Posterior vena cava (tissue), 2 donors: ENCODE measurements at regions not wholly inside any gene's neighbourhood (a gene's known extent, or its start where the extent isn't known, plus 50 kb on each side); places are given as distances from the start of the nearest gene placed in this dataset.

Experiments
- DNase-seq: peaks from one replicate; pipeline ENCODE4 v3.0.0-alpha.2; 2020; ENCODE audit warnings: low spot score
- intact Hi-C, 2 donors: fragments of 100-400 bp; cut with DNase I; formaldehyde crosslinking; loops; one replicate each; pipeline versions ENCODE4 v1.14.1 to v1.14.2; 2022 to 2023
- donor health status: DM: yes; HTN: yes; CAD: no.
- donor health status: DM: yes; HTN: yes; CAD: no.

DNA sequence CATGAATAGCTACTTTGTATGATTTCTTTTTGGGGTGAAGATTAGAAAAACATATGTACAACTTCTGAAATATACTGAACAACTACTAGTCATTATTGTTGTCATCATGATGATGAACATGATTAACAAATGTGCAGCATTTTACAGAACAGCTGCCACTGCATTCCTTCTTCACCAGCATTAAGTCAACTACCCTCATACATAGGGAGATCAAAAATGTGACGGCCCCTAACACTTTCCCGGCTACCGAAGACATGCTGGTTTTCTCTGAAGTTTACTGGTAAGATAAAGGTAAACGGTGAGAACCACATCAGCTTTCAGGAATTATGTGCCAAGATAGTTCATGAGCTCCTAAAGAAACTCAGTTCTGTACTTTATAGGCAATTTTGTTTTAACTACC is 121.0 kb upstream of the LRATD1 start:
- intact Hi-C loops: loop anchor here in 1 of 2 donors (1.0 kb wide), 1 partner anchor 9 kb away; no protein-coding TSS in a partner anchor
- DNase-seq: no peak

- intact Hi-C loops: no loop called here
- DNase-seq: no peak
Measured at GRCh38 chr2:14513903-14514302, 118.6 kb upstream of the LRATD1 start.

- intact Hi-C loops: no loop called here
Measured at GRCh38 chr2:14516844-14517243, 115.7 kb upstream of the LRATD1 start.

GRCh38 chr2:14517731-14518130 is 114.8 kb upstream of the LRATD1 start:
- no peak for DNase-seq
- intact Hi-C loops: no loop called here

More at GRCh38 chr2:14516844-14517243, 115.7 kb upstream of the LRATD1 start:
- no peak for DNase-seq

DNA sequence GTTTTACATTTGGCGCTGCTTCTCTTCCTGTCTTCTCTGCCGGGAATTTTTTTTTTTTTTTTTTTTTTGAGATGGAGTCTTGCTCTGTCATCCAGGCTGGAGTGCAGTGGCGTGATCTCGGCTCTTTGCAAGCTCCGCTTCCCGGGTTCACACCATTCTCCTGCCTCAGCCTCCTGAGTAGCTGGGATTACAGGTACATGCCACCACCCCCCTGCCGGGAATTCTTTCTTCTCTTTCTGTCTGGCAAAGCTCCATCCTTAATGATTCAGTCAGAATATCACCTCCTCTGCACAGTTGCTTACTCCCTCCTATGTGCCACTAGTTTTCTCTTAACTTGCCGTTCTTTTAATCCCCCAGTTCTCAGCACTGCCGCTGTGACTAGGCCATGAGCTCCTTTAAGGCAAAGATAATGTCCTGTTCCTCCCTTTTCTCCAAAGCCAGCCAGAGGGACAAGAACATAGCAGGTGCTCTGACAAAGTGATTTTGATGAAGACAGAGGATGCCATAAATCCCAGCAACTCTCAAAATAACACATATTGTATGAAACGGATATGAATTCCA is 112.1 kb upstream of the LRATD1 start:
- intact Hi-C loops: loop anchor here in 1 of 2 donors (1.0 kb wide), 1 partner anchor 9 kb away; no protein-coding TSS in a partner anchor
- no peak for DNase-seq

DNA sequence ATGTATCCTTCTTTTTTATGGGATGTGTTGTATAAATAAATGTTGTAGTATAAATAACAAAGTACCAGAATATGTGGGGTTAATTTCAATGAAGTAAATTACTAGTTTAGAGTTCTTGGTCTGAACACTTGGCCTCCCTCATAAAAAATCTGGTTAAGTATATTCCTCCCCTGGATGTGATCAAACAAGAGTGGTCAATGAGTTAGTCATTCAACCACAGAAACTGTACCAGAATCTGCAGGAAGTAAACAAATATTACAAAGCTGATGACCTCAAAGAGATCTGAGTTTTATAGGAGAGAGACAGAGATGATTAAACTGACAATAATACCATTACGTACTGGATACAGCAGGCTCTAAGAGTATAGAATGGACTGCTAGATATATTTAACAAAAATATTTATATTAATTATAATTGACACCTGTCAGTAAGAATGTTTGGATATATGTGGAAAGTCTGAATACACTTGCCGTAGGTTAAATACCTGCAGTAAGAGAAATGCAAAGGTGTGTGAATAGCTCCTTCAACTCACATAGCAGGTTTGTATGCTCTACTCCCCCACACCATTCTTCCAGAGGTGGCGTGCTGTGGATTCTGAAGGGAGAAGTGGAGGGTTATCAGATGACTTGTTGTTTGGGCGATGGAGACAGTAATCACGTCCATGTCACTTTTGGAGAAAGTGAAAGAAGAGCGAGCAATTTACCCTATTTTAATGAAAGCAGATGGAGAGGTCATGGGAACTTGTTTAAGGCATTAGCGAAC is 108.3 kb upstream of the LRATD1 start:
- DNase-seq: no peak
- intact Hi-C loops: no loop called here

- intact Hi-C loops: no loop called here
- no peak for DNase-seq
Measured at GRCh38 chr2:14524803-14525080, 107.8 kb upstream of the LRATD1 start.

DNA sequence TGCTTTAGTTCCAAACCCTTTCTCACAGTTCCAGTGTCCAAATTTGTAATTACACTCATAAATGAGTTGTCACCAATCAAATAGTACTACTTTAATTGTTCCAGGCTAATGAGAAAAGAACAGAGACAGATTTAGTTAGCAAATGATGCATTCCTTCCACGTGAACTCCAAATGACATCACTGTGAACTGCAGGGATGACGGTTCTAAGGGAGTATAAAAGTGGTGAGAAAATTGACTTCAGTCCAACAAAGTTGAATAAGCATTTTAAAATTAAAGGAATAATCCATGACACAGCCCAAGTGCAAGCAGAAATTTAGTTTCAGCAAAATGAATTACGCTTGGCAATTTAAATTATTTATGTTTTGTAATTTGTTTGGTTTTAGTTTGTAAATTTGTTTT is 102.0 kb upstream of the LRATD1 start:
- intact Hi-C loops: no loop called here
- DNase-seq: no peak

DNA sequence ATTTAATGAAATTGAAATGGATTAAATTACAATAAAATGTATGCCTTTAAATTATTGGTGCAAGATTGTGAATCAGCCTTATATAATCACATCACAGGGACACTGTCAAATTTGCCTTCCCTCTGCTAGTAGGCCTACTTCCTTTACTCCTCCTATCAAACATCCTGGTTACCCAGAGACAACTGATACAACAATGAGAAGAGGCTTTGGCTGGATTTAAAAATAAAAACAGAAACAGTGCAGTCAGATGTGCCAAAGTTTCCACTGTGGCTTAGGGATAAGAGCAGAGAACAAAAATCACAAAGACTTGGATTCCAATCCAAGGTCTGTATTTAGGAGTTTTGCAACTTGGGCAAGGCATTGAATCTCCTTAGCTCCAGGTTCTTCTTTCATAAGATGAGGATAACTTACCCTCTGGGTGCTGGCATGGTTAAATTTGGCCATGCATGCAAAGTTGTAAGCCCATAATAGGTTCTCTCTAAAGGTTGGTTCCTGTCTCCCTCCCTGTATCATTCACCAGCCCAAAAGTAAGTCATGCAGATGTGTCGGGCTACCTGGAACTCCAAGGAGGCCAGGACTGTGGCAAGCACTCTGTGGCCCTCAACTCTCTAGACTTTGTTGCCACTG is 99.3 kb upstream of the LRATD1 start:
- DNase-seq: no peak
- intact Hi-C loops: no loop called here

GRCh38 chr2:14535156-14535555 is 97.4 kb upstream of the LRATD1 start:
- DNase-seq: no peak
- intact Hi-C loops: no loop called here

DNA sequence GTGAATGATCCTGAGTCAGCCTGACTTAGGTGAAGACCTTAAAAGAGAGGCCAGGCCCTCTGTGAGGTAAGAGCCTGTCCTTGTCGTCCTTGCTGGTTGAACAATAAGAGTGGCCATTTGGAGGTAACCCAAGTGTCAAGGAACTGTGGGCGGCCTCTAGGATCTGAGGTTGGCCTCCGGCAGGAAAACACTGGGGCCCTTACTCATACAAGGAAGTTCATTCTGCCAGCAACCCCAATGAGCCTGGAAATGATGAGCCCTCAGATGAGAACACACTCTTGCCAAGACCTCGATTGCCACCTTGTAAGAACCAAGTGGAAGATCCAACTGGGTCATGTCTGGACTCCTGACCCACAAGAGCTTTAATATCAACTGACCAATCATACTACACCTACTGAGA is 95.5 kb upstream of the LRATD1 start:
- intact Hi-C loops: no loop called here
- DNase-seq: no peak

GRCh38 chr2:14540015-14540414 is 92.5 kb upstream of the LRATD1 start:
- intact Hi-C loops: no loop called here

GRCh38 chr2:14543284-14543683 is 89.2 kb upstream of the LRATD1 start:
- intact Hi-C loops: no loop called here
- no peak for DNase-seq

More at GRCh38 chr2:14540015-14540414, 92.5 kb upstream of the LRATD1 start:
- DNase-seq: no peak

GRCh38 chr2:14544247-14544646 is 88.3 kb upstream of the LRATD1 start:
- intact Hi-C loops: no loop called here
- DNase-seq: no peak

GRCh38 chr2:14547830-14548229 is 84.7 kb upstream of the LRATD1 start:
- intact Hi-C loops: no loop called here
- DNase-seq: no peak

DNA sequence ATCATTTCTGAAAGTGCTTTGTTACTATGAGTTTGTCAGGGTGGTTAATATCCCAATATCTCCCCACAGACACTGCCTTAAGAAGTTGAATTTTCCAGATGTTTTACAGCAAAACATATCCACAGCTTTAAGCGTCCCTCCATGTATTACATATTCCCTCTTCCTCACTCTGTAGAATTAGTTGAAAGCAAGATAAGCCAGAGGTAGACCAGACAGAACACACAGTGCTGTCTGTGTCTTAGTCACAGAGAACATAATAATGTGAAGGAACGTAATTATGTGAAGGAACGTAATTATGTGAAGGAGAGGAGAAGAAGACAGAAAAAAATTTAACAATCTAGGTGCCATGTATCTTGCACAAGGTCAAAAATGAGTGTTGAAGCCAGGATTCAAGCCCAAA is 81.9 kb upstream of the LRATD1 start:
- intact Hi-C loops: loop anchor here in 1 of 2 donors (5.0 kb wide), 1 partner anchor 1772 kb away; no protein-coding TSS in a partner anchor
- DNase-seq: no peak

- intact Hi-C loops: loop anchor here in 1 of 2 donors (5.0 kb wide), 1 partner anchor 1771 kb away; no protein-coding TSS in a partner anchor
- no peak for DNase-seq
Measured at GRCh38 chr2:14551069-14551468, 81.4 kb upstream of the LRATD1 start.

DNA sequence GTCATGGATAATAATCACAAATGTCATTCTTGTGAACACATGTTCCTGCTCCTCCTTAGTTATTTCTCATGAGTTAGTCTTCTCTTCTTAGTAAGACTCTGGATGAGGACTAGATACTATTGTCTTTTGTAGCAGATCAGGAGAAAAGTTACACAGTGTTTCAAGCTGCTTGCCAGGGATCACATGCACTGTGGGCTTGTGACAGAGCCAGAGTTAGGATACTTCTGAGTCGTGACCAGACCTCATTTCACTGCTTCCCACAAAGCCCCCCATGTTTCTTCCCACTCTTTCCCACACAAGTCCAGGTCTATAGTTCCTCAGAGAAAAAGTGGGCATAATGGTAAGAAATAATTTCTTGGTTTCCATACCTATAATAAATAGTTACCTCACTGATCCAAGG is 80.2 kb upstream of the LRATD1 start:
- no peak for DNase-seq
- intact Hi-C loops: loop anchor here in 1 of 2 donors (5.0 kb wide), 1 partner anchor 1770 kb away; no protein-coding TSS in a partner anchor

- no peak for DNase-seq
Measured at GRCh38 chr2:14552818-14553217, 79.7 kb upstream of the LRATD1 start.

GRCh38 chr2:14554849-14555545 is 77.5 kb upstream of the LRATD1 start:
- no peak for DNase-seq

More at GRCh38 chr2:14552818-14553217, 79.7 kb upstream of the LRATD1 start:
- intact Hi-C loops: loop anchor here in 1 of 2 donors (5.0 kb wide), 1 partner anchor 1769 kb away; no protein-coding TSS in a partner anchor

More at GRCh38 chr2:14554849-14555545, 77.5 kb upstream of the LRATD1 start:
- intact Hi-C loops: loop anchor here in 1 of 2 donors (5.0 kb wide), 1 partner anchor 1767 kb away; no protein-coding TSS in a partner anchor
